ENCODE measurements at regions not wholly inside any gene's neighbourhood (a gene's known extent, or its start where the extent isn't known, plus 50 kb on each side); places are given as distances from the start of the nearest gene placed in this dataset.

- no peak for TF ChIP-seq EZH2 (IDR thresholded peaks at IDR 0.05; ENCODE audit: insufficient read depth, low read length)
- no peak for TF ChIP-seq CTCF (IDR thresholded peaks at IDR 0.05; ENCODE audit: insufficient read depth, low read depth, low read length)
- peaks cover 22% of the 10 kb centered on the region for H3K4me1 ChIP-seq (ENCODE audit: insufficient read depth, low read length)
- no peaks in the 10 kb centered on the region for H3K79me2 ChIP-seq (ENCODE audit: insufficient read depth, low read length)
- no peak overlapping the region for H2AFZ ChIP-seq (ENCODE audit: low read depth, low read length)
- Mint-ChIP-seq H3K36me3 (ENCODE audit: low read depth, unreplicated experiment) (no peaks in the 10 kb centered on the region), H3K27me3 (ENCODE audit: low read depth, unreplicated experiment) (peaks cover 72% of the 10 kb centered on the region), H3K27ac (ENCODE audit: unreplicated experiment) (no peak overlapping the region), H3K9me3 (ENCODE audit: unreplicated experiment) (peaks cover 4% of the 10 kb centered on the region), H3K4me1 (ENCODE audit: low read depth, unreplicated experiment) (peaks cover 6% of the 10 kb centered on the region), H3K4me3 (ENCODE audit: unreplicated experiment) (peak overlapping the region; percentile 40)
- no peak overlapping the region for H3K4me2 ChIP-seq (ENCODE audit: low read length)
- H3K9ac ChIP-seq (ENCODE audit: low read length): no peak overlapping the region
- H3K27me3 ChIP-seq (ENCODE audit: insufficient read depth, low read length): no peaks in the 10 kb centered on the region
- FAIRE-seq (no peak), DNase-seq (ENCODE audit: low read depth) (no peak)
- no peak overlapping the region for H3K4me3 ChIP-seq (ENCODE audit: insufficient read depth, low read depth, low read length)
- no peak overlapping the region for H3K27ac ChIP-seq (ENCODE audit: low read depth, low read length)
- no peaks in the 10 kb centered on the region for H3K36me3 ChIP-seq (ENCODE audit: insufficient read depth, low read length)
- H3K9me3 ChIP-seq (ENCODE audit: insufficient read depth, low read depth, low read length): no peaks in the 10 kb centered on the region
- no peaks in the 10 kb centered on the region for H4K20me1 ChIP-seq (ENCODE audit: insufficient read depth, low read length)
Measured at GRCh38 chr2:120611961-120612360, 123.7 kb upstream of the GLI2 start.

GRCh38 chr2:120612471-120612870 lies 123.2 kb upstream of the GLI2 start:
- Mint-ChIP-seq H3K27me3 (ENCODE audit: low read depth, unreplicated experiment) (peaks cover 68% of the 10 kb centered on the region), H3K36me3 (ENCODE audit: low read depth, unreplicated experiment) (no peaks in the 10 kb centered on the region), H3K27ac (ENCODE audit: unreplicated experiment) (no peak overlapping the region), H3K9me3 (ENCODE audit: unreplicated experiment) (peaks cover 4% of the 10 kb centered on the region), H3K4me1 (ENCODE audit: low read depth, unreplicated experiment) (peaks cover 6% of the 10 kb centered on the region), H3K4me3 (ENCODE audit: unreplicated experiment) (no peak overlapping the region)
- TF ChIP-seq EZH2 (IDR thresholded peaks at IDR 0.05; ENCODE audit: insufficient read depth, low read length) (no peak), CTCF (IDR thresholded peaks at IDR 0.05; ENCODE audit: insufficient read depth, low read depth, low read length) (no peak)
- FAIRE-seq: no peak
- no peaks in the 10 kb centered on the region for H3K36me3 ChIP-seq (ENCODE audit: insufficient read depth, low read length)
- no peak overlapping the region for H3K9ac ChIP-seq (ENCODE audit: low read length)
- H3K9me3 ChIP-seq (ENCODE audit: insufficient read depth, low read depth, low read length): no peaks in the 10 kb centered on the region
- no peaks in the 10 kb centered on the region for H3K79me2 ChIP-seq (ENCODE audit: insufficient read depth, low read length)
- H3K27me3 ChIP-seq (ENCODE audit: insufficient read depth, low read length): no peaks in the 10 kb centered on the region
- DNase-seq (ENCODE audit: low read depth): no peak
- H4K20me1 ChIP-seq (ENCODE audit: insufficient read depth, low read length): no peaks in the 10 kb centered on the region
- H3K4me3 ChIP-seq (ENCODE audit: insufficient read depth, low read depth, low read length): no peak overlapping the region
- H3K27ac ChIP-seq (ENCODE audit: low read depth, low read length): no peak overlapping the region
- no peak overlapping the region for H3K4me2 ChIP-seq (ENCODE audit: low read length)
- H2AFZ ChIP-seq (ENCODE audit: low read depth, low read length): no peak overlapping the region
- H3K4me1 ChIP-seq (ENCODE audit: insufficient read depth, low read length): peaks cover 22% of the 10 kb centered on the region

GRCh38 chr2:120612931-120613330 lies 122.7 kb upstream of the GLI2 start:
- Histone ChIP-seq H3K36me3 (ENCODE audit: insufficient read depth, low read length) (no peaks in the 10 kb centered on the region), H3K9me3 (ENCODE audit: insufficient read depth, low read depth, low read length) (no peaks in the 10 kb centered on the region), H3K4me1 (ENCODE audit: insufficient read depth, low read length) (peaks cover 22% of the 10 kb centered on the region), H3K4me3 (ENCODE audit: insufficient read depth, low read depth, low read length) (no peak overlapping the region), H3K9ac (ENCODE audit: low read length) (peak overlapping the region; percentile 77), H4K20me1 (ENCODE audit: insufficient read depth, low read length) (no peaks in the 10 kb centered on the region), H3K79me2 (ENCODE audit: insufficient read depth, low read length) (no peaks in the 10 kb centered on the region), H2AFZ (ENCODE audit: low read depth, low read length) (no peak overlapping the region), H3K27me3 (ENCODE audit: insufficient read depth, low read length) (no peaks in the 10 kb centered on the region), H3K27ac (ENCODE audit: low read depth, low read length) (no peak overlapping the region), H3K4me2 (ENCODE audit: low read length) (peak overlapping the region; percentile 79)
- FAIRE-seq: no peak
- H3K4me3 Mint-ChIP-seq (ENCODE audit: unreplicated experiment): no peak overlapping the region
- no peak overlapping the region for H3K27ac Mint-ChIP-seq (ENCODE audit: unreplicated experiment)
- no peak for DNase-seq (ENCODE audit: low read depth)
- H3K4me1 Mint-ChIP-seq (ENCODE audit: low read depth, unreplicated experiment): peaks cover 6% of the 10 kb centered on the region
- H3K27me3 Mint-ChIP-seq (ENCODE audit: low read depth, unreplicated experiment): peaks cover 64% of the 10 kb centered on the region
- H3K9me3 Mint-ChIP-seq (ENCODE audit: unreplicated experiment): peaks cover 4% of the 10 kb centered on the region
- no peaks in the 10 kb centered on the region for H3K36me3 Mint-ChIP-seq (ENCODE audit: low read depth, unreplicated experiment)
- TF ChIP-seq CTCF (IDR thresholded peaks at IDR 0.05; ENCODE audit: insufficient read depth, low read depth, low read length) (no peak), EZH2 (IDR thresholded peaks at IDR 0.05; ENCODE audit: insufficient read depth, low read length) (no peak)

Measured in astrocyte (in vitro differentiated cells and primary cell).